SKM-1 treated with dmso at 0.1 percent for 144 hours (cell line): ENCODE measurements at regions not wholly inside any gene's neighbourhood (a gene's known extent, or its start where the extent isn't known, plus 50 kb on each side); places are given as distances from the start of the nearest gene placed in this dataset.
"Not testable (repeated sequence)": the region's sequence is repeated elsewhere in the genome, so short reads cannot be mapped to it uniquely, and the experiment has no call there.

Experiments
- DNase-seq: peaks from one replicate; lab custom pipeline; 2025; ENCODE audit not compliant: unreplicated experiment; lab: John Stamatoyannopoulos, UW

DNA sequence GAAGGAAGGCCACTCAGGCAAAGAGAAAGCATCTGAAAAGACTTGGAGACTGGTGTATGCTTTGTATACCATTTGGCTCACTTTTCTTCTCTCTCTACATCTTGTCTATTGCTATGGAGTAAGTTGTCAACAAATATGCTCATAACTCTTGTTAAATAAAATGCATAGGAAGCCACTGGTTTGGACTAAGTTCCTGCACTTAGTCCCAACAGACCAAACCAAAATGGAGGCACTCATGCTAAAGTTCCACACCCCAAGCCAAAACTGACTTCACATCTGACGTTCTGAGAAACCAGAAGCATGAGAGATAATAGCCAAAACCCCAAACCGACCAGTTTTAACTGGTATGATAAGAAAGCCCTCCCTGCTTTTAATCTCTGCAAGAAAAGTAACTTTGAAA, 135.3 kb upstream of the LYPLAL1 start:
- DNase-seq = no peak

DNA sequence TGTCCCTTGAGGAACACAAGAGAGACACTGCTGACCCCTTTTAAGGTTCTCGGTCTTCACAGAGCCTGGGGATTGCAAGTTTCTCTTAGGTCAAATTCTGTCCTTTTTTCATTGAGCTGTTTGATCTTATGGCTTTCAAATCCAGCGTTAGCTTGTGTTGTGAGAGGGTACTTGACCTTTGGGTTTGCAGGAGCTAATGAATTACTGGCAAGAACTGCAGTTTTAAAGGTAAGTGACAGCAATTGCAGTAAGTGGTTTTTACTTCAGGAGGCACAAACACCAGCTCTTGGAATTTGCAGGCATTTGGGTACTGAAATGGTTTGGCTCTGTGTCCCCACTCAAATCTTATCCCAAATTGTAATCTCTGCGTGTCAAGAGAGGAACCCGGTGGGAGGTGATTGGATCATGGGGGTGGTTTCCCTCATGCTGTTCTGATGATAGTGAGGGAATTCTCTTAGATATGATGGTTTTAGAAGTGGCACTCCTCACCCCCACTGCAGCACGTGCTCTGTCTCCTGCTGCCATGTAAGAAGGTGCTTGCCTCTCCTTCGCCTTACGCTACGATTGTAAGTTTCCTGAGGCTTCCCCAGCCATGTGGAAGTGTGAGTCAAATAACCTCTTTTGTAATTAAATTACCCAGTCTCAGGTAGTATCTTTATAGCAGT, 134.5 kb upstream of the LYPLAL1 start:
- no peak for DNase-seq

DNA sequence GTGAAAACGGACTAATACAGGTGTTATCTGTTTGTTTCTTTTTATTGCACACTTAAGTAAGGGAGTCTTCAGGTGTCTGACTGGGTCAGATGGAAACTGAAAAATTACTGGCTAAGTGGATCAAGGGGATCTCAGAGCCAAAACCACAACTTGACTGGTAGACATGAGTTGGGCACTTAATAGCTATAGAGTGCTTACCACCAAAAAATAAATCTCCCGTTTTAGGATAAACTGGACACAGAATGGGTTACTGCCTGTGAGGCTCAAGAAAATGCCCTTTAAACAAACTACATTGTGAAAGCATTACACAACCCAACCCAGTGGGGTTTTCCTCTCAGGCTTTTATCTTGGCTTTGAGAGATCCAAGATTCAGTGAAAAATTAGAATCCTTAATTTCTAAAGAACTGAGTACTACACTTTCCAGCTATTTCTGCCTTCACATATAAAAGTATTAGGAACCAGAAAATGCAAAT, 134.0 kb upstream of the LYPLAL1 start:
- no peak for DNase-seq

DNA sequence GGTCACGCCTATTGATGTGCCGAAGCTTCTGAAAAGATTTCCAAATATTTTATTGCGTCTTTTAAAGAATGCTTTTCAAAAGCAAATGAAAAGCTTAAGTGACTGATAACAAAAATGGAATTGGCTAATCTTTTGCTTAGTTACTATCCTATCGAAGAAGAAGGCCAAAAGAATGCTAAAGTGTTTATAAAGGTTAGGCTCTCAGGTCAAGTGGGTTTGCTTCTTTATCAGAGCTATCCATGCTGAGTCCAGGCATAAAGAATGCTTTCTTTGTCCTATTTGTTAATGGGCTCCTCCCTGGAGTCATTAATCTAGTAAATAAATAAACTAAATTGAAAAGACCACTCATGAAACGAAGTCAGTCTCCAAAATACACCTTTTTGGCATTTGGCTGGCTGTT, 133.4 kb upstream of the LYPLAL1 start:
- DNase-seq = no peak

DNA sequence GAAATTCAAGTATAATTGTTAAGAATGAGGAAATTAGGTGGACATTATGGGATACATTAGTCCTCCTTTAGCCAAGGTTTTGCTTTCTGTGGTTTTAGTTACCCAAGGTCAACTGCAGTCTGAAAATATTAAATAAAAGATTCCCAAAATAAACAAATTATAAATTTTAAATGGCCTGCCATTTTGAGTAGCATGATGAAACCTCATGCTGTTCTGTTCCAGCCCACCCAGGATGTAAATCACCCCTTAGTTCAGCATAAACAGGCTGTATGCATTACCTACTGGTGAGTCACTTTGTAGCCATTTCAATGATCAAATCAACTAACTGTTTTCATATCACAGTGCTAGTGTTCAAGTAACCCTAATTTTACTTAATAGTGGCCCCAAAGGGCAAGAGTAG, 132.5 kb upstream of the LYPLAL1 start:
- DNase-seq = no peak

DNA sequence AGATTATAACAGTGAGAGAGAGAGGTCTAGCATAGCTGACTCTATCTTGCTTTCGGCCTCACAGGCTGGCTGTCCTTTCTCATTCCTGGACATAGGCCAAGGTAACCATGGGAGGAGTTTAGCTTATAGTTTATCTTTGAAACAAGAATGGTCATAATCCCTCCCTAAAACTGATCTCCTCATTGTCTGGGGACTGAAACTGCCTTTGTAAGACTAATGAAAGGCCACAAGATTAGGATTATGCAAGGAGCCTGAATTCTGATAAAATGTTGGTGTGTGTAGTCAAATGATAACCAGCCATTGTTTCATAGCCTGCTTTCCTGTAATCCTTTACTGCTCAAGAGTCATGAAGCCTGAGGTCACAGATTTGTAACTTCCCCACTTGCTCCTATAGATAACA, 131.9 kb upstream of the LYPLAL1 start:
- no peak for DNase-seq

DNA sequence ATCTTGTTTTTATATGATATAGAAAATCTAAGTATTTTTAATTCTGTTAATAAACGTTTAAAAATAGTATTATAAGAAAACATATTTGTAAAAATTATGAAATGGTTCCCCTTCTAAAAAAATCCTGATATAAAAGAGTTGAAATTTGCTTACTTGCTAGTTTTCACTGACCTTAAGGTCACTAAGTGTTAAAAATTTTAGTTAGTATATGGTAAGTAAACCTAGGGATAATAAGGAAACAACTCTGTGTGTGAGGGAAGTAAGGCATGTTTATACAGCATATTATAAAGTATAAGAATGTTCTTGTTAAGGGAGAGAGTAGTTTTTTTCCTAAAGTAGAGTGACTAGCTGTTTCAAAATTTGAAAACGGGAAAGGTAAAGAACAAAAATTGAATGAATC, 130.9 kb upstream of the LYPLAL1 start:
- no peak for DNase-seq

DNA sequence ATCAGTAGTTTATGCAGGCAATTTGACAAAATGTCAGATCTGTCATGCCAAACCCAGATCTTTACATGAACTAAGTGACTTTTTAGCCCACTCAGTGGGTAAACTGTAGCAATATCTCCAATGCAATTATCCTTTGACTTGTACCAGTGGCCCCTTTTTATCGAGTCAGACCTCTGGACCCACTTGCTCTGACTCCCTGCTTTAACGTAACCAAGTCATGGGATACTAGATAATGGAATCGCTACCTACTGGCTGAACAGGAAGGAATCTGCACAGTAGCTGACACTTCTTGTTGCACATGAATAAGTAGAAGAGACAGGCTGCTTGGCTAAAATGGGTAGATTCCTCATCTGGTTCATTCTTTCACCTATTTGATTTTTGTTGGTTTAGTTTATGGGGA, 128.4 kb upstream of the LYPLAL1 start:
- DNase-seq = no peak

DNA sequence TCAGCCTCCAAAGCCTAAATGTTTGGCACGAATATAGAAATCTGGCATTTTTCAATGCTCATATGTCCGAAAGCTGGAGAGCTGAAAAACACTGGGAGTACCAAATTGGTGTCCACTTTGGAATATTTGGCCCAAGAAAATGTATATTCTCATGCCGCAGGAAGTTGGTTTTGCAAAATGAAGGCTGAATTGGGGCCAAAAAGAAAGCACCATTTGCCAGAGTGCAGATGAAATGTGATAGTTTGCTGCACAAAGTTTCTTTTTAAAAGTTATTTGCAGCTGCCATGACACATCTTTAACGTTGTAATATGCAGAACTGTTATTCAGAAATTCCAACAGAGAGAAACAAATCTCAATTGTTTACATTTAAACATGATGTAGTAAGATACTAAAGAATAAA, 124.2 kb upstream of the LYPLAL1 start:
- DNase-seq = no peak

DNA sequence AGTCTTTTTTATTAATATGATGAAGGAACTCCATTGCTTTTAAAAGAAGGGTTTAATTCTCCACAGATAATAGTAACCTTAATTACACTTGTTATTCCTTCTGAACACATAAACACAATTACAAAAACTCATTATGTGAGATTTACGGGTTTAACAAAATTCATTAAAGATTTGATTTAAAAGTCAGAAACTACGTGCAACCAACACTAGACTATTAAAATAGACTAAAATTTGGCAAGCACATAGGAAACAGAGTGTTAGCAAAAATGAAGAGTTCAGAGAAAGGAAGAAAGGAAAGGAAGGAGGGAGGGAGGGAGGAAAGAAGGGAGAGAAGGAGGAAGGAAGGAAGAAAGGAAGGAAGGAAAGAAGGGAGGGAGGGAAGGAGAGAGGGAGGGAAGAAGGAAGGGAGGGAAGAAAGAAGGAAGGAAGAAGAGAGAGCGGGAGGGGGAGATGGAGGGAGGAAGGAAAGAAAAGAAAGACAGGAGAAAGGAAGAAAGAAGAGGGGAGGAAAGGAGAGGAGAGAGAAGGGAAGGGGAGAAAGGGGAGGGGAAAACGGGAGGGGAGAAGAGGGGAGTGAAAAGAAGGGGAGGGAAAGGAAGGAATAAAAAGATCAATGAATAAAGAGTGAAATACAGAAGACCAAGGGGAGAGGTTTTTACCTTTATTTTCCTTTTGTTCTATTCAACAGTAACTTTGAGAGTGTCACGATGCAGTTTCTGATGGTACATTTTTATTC, 123.4 kb upstream of the LYPLAL1 start:
- no peak for DNase-seq

DNA sequence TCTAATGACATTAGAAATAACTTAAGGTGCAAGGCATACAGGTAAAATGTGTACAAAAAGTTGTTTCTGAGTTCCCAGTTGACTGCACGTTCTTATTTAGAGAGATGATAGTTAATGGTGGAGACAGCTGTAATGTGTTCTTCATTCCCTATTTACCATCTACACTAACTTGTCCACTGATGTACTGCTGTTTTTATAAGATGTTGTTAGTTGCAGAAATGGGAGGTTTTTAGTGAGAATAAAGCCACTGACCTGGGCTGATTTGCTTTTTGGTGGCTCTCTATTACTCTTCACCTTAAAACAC, 122.9 kb upstream of the LYPLAL1 start:
- DNase-seq = no peak

DNA sequence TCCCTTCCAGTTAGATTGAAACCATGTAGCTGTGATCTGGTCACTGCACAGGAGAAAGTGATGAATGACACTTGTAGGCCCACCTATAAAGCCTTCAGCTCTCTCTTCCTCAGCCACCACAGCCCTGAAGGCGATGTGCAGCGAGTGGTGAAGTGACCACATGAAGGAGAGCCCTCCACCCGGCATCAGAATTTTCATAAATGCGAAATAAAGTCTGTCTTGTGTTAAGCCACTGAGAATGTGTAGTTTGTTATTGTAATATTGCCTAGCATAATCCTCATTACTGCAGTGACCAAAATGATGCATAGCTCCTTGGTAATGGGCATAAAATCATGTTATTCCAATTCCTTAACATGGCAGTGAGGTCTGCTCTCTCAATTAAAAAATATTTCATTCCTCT, 122.1 kb upstream of the LYPLAL1 start:
- no peak for DNase-seq

DNA sequence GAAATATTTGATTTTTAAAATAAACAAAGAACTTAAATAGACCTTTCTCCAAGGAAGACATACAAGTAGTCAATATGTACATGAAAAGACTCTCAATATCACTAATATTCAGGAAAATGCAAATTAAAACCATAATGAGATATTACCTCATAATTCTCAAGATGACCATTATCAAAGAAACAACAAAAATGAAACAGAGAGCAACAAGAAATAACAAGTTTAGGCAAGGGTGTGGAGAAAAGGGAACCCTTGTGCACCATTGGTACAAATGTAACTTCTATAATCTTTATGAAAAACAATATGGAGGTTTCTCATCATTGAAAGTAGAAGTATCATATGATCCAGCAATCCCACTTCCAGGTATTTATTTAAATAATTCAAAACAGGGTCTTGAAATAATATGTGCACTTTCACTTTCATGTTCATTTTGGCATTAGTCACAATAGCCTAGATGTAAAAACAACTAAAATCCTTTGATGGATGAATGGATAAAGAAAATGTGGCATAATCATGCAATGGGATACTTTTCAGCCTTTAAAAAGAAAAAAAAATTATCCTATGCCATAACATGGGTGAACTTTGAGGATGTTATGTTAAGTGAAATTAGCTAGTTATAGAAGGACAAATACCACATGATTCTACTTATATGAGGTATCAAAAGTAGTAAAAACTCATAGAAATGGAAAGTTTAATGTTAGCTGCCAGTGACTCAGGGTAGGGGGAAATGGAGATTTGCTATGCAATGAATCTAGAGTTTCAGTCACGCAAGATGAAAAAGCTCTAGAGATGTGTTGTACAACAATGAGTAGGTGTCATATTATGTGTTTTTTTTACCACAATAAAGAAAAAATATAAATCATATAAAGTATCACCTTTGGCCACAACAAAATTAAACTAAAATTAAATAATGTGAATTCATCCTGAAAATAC, 114.5 kb upstream of the LYPLAL1 start:
- DNase-seq = no peak

DNA sequence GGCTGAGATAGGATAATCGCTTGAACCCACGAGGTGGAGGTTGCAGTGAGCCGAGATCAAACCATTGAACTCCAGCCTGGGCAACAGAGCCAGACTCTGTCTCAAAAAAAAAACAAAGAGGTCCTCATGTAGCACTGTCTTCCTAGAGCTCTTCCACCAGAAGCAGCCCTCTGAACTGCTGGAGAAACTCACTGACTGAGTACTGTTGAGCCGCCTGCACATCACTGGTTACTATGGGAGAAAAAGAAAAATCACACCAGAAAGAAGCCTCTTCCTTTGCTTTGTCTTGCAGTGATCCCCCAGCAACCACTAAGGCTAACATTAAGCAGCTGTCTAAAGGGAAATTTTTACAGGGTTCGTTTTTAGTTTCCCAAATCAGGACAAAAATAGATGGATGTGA, 112.9 kb upstream of the LYPLAL1 start:
- DNase-seq = no peak

DNA sequence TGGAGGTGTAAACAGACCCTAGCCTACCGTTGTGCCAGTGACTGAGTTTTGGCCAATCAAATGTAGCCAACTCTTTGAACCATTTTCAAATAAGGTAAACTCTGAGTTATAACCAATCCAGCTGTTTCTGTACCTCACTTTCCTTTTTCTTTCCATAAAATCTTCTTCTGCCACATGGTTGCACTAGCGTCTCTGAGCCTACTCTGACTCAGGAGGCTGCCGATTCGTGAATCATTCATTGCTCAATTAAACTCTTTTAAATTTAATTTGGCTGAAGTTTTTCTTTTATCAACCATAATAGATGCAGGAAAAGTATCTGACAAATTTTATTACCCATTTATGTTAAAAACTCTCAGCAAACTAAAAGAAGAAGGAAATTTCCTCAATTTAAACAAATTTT, 111.5 kb upstream of the LYPLAL1 start:
- no peak for DNase-seq

DNA sequence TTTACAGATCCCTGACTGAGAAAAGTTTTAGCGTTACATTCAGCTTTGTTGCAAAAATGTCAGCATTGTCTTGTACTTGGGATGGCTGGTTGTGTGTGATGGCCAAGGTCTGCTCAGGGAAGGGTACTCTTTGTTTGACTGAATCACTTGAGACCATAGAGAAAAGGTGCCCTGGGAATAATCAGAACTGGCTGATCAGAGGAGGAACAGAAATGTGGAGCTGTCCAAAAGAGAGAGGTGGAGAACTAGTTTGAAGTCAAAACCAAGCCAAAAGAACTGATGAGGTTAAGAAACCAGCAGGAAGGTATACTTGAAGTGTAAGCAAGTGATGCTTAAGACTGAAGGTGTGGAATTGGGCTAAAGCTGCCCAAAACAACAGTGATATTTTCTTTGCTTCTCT, 107.6 kb upstream of the LYPLAL1 start:
- no peak for DNase-seq

DNA sequence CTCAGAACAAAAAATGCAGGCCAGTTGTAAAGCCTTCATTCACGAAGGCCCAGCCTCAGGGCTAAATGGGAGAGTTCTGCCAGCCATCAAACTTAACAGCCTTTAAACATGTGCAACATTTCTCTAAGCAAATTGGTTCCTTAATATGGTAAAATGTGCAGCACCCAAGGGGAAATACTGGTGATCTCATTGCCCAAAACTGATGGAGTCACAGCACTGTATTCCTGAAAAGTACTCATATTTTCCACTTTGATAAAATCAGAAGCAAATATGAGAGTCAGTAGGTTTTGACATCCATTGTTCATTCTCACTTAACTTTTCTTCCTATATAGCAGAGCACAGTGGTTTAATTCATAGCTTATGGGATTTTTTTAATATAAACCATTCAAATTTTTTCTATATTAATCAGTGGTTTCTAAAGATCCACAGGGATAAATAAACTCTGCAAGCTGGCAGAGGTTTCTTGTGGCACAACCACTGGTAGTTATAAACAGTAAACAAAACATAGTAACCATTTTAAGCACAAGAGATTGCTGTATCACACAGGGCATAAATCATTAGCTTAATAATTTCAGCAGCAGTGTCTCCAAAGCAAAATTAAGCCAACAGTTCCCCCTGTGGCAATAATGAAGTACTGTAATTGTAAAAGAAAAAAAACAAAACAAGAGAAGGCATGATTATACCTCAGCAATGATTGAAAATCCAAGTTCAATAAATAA, 106.9 kb upstream of the LYPLAL1 start:
- no peak for DNase-seq

DNA sequence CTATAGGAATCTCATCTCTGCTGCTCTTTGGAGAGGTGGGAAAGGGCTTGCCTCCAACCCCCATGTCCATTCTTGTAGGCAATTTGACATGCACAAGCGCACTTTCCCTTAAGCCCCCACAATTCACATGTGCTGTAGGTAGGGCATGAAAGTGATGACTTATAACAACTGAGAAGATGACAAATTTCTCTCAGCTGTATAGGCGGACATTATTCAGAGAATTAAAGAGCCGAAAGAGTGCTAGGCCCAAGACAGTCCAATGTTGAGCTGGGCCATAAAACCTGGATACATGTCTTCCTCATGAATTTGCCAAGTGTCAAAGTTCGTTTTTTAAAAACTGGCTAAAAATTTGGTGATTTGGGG, 106.3 kb upstream of the LYPLAL1 start:
- DNase-seq = no peak

DNA sequence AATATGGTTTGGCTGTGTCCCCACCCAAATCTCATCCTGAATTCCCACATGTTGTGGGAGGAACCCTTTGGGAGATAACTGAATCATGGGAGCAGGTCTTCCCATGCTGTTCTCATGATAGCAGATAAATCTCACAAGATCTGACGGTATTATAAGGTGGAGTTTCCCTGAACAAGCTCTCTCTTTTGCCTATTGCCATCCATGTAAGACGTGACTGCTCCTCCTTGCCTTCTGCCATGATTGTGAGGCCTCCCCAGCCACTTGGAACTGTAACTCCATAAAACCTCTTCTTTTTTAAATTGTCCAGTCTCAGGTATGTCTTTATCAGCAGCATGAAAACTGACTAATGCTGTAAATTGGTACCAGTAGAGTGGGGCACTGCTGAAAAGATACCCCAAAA, 103.3 kb upstream of the LYPLAL1 start:
- not testable (repeated sequence) for DNase-seq

DNA sequence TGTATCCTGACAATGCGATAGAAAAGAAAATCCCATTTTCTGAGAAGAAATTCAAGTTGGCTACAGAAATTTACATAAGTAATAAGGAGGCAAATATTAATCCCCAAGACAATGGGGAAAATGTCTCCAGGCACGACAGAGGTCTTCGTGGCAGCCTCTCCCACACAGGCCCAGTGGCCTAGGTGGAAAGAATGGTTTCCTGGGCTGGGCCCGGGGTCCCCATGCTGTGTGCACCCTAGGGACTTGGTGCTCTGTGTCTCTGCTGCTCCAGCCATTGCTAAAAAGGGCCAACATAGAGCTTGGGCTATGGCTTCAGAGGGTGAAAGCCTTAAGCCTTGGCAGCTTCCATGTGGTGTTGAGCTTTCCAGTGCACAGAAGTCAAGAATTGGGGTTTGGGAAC, 102.5 kb upstream of the LYPLAL1 start:
- DNase-seq = no peak

DNA sequence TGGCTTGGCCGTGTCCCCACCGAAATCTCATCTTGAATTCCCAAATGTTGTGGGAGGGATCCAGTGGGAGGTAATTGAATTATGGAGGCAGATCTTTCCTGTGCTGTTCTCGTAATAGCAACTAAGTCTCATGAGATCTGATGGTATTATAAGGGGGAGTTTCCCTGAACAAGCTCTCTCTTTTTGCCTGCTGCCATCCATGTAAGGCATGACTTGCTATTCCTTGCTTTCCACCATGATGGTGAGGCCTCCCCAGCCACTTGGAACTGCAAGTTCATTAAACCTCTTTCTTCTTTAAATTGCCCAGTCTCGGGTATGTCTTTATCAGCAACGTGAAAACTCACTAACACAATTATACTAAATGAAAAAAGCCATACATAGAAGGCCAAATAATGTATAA, 101.3 kb upstream of the LYPLAL1 start:
- DNase-seq = no peak
